H1 (cell line): ENCODE measurements at regions not wholly inside any gene's neighbourhood (a gene's known extent, or its start where the extent isn't known, plus 50 kb on each side); places are given as distances from the start of the nearest gene placed in this dataset.

Experiments used
- CTCF ChIA-PET: fragments of 300-600 bp; sonication (Branson Sonifier 250); formaldehyde crosslinking; loops from one replicate; lab custom pipeline; 2021; ENCODE audit not compliant: partially characterized antibody; lab: Charles Lee
- POLR2A ChIA-PET: fragments of 300-600 bp; sonication (Branson Sonifier 250); formaldehyde crosslinking; loops from one replicate; lab custom pipeline; 2021; ENCODE audit warnings: inconsistent platforms; ENCODE audit not compliant: partially characterized antibody; lab: Charles Lee
- DNase-seq, 2 experiments: peaks; one replicate each; pipeline versions ENCODE4 v3.0.0 to v3.0.0-alpha.2; 2010 to 2022; ENCODE audit warnings: low spot score in 2 of 2, low read depth in 1 of 2, mixed read lengths in 1 of 2
- FAIRE-seq: peaks from 2 replicates; lab custom pipeline; 2011; peaks lifted over from hg19 to GRCh38; lab: Jason Lieb, UNC
- H2AFZ ChIP-seq: 2 replicates; pipeline ENCODE4 v1.8.1; 2012; ENCODE audit warnings: low read length, inconsistent platforms
- H2AK5ac ChIP-seq: 2 replicates; pipeline ENCODE4 v1.6.1; 2013; ENCODE audit warnings: low read depth, low read length
- H2BK120ac ChIP-seq: replicated peaks from 2 replicates; pipeline ENCODE3; 2013; ENCODE audit warnings: low read depth, low read length, inconsistent platforms
- H2BK12ac ChIP-seq: 2 replicates; pipeline ENCODE4 v1.6.1; 2013; ENCODE audit warnings: low read depth, low read length
- H2BK15ac ChIP-seq: 2 replicates; pipeline ENCODE4 v1.6.1; 2013; ENCODE audit warnings: low read length
- H2BK20ac ChIP-seq: 2 replicates; pipeline ENCODE4 v1.6.1; 2013; ENCODE audit warnings: low read length
- H2BK5ac ChIP-seq: 2 replicates; pipeline ENCODE4 v1.6.1; 2013; ENCODE audit warnings: low read depth, low read length
- H3K14ac ChIP-seq: 2 replicates; pipeline ENCODE4 v1.6.1; 2013; ENCODE audit warnings: inconsistent platforms; ENCODE audit not compliant: insufficient read length
- H3K18ac ChIP-seq: 2 replicates; pipeline ENCODE4 v1.6.1; 2013; ENCODE audit warnings: low read length; ENCODE audit errors: extremely low read depth
- H3K23ac ChIP-seq: 2 replicates; pipeline ENCODE4 v1.6.1; 2013; ENCODE audit warnings: inconsistent platforms; ENCODE audit not compliant: insufficient read length
- H3K23me2 ChIP-seq: 2 replicates; pipeline ENCODE4 v1.6.1; 2013; ENCODE audit warnings: low read depth, low read length
- H3K27ac ChIP-seq: 2 replicates; pipeline ENCODE4 v1.6.1; 2011; ENCODE audit warnings: low read depth, low read length, inconsistent platforms
- H3K27me3 ChIP-seq, 4 experiments: replicated peaks in 1 of 4; 1 replicate in 1 of 4; 2 replicates in 3 of 4; pipeline versions ENCODE4 v1.6.1 to v1.8.1; 2011 to 2013; ENCODE audit warnings: low read length in 3 of 4, mild to moderate bottlenecking in 3 of 4, inconsistent platforms in 2 of 4, mixed read lengths in 2 of 4, moderate library complexity in 1 of 4; ENCODE audit not compliant: control insufficient read depth in 3 of 4, insufficient read depth in 3 of 4; ENCODE audit errors: extremely low read depth in 1 of 4
- H3K36me3 ChIP-seq, 4 experiments: 2 replicates each; pipeline versions ENCODE4 v1.6.1 to v1.8.1; 2011 to 2013; ENCODE audit warnings: mild to moderate bottlenecking in 4 of 4, low read length in 3 of 4, moderate library complexity in 2 of 4, control low read depth in 1 of 4, inconsistent platforms in 1 of 4; ENCODE audit not compliant: insufficient read depth in 4 of 4, control insufficient read depth in 2 of 4
- H3K4ac ChIP-seq: replicated peaks from 2 replicates; pipeline ENCODE3; 2013; ENCODE audit warnings: low read length, low read depth, mixed read lengths, inconsistent platforms; ENCODE audit not compliant: insufficient read length
- H3K4me1 ChIP-seq, 4 experiments: replicated peaks in 1 of 4; 1 replicate in 1 of 4; 2 replicates in 3 of 4; pipeline versions ENCODE4 v1.6.1 to v1.8.1; 2011 to 2013; ENCODE audit warnings: low read length in 3 of 4, inconsistent platforms in 2 of 4, mixed read lengths in 1 of 4; ENCODE audit not compliant: insufficient read depth in 4 of 4, control insufficient read depth in 3 of 4
- H3K4me2 ChIP-seq, 2 experiments: 2 replicates each; pipeline versions ENCODE4 v1.6.1 to v1.8.1; 2011 to 2013; ENCODE audit warnings: low read depth in 2 of 2, low read length in 2 of 2, control low read depth in 1 of 2, inconsistent platforms in 1 of 2, mild to moderate bottlenecking in 1 of 2; ENCODE audit not compliant: insufficient read depth in 1 of 2
- H3K4me3 ChIP-seq, 4 experiments: fragments of 200-600, 300-600 bp in 1 of 4; sonication (generic), shearing (Covaris generic), sonication (Bioruptor Twin) in 1 of 4; 2 replicates each; pipeline versions ENCODE4 v1.5.1 to v1.8.1; 2011 to 2016; ENCODE audit warnings: low read length in 4 of 4, low read depth in 3 of 4, control low read depth in 2 of 4, inconsistent platforms in 2 of 4, mild to moderate bottlenecking in 2 of 4, mixed read lengths in 1 of 4, moderate library complexity in 1 of 4; ENCODE audit not compliant: insufficient read depth in 2 of 4; ENCODE audit errors: extremely low read depth in 1 of 4
- H3K56ac ChIP-seq: replicated peaks from 2 replicates; pipeline ENCODE3; 2013; ENCODE audit warnings: low read depth, mild to moderate bottlenecking, mixed read lengths, low read length, inconsistent platforms; ENCODE audit not compliant: insufficient read length
- H3K79me1 ChIP-seq: 2 replicates; pipeline ENCODE4 v1.6.1; 2013; ENCODE audit warnings: low read depth, low read length, control low read depth
- H3K79me2 ChIP-seq, 2 experiments: 2 replicates each; pipeline versions ENCODE4 v1.6.1 to v1.8.1; 2012 to 2013; ENCODE audit warnings: low read length in 2 of 2, mild to moderate bottlenecking in 2 of 2, inconsistent platforms in 1 of 2; ENCODE audit not compliant: insufficient read depth in 2 of 2, control insufficient read depth in 1 of 2
- H3K9ac ChIP-seq, 4 experiments: replicated peaks in 1 of 4; 1 replicate in 1 of 4; 2 replicates in 3 of 4; pipeline versions ENCODE4 v1.6.1 to v1.8.1; 2011 to 2013; ENCODE audit warnings: low read depth in 3 of 4, low read length in 3 of 4, control low read depth in 2 of 4, mild to moderate bottlenecking in 2 of 4, moderate library complexity in 2 of 4, inconsistent platforms in 1 of 4; ENCODE audit errors: extremely low read depth in 1 of 4
- H3K9me3 ChIP-seq, 2 experiments: 2 replicates each; pipeline versions ENCODE4 v1.6.1 to v1.8.1; 2012 to 2013; ENCODE audit warnings: mild to moderate bottlenecking in 2 of 2, moderate library complexity in 2 of 2, control low read depth in 1 of 2, inconsistent platforms in 1 of 2, low read depth in 1 of 2, low read length in 1 of 2, mixed read lengths in 1 of 2; ENCODE audit not compliant: insufficient read depth in 2 of 2
- H4K20me1 ChIP-seq, 2 experiments: replicated peaks in 1 of 2; 2 replicates each; pipeline versions ENCODE3 to v1.8.1; 2011 to 2013; ENCODE audit warnings: inconsistent platforms in 2 of 2, low read length in 2 of 2, mild to moderate bottlenecking in 1 of 2; ENCODE audit not compliant: insufficient read depth in 2 of 2, control insufficient read depth in 1 of 2
- H4K5ac ChIP-seq: 2 replicates; pipeline ENCODE4 v1.6.1; 2013; ENCODE audit warnings: low read length, low read depth, mixed read lengths, inconsistent platforms; ENCODE audit not compliant: insufficient read length
- H4K8ac ChIP-seq: 2 replicates; pipeline ENCODE4 v1.8.0; 2013; ENCODE audit warnings: mild to moderate bottlenecking, moderate library complexity, low read length, inconsistent platforms; ENCODE audit not compliant: insufficient read depth; ENCODE audit errors: extremely low read depth
- H4K91ac ChIP-seq: replicated peaks from 2 replicates; pipeline ENCODE3; 2013; ENCODE audit warnings: low read length, mixed read lengths, inconsistent platforms; ENCODE audit not compliant: insufficient read length
- EGR1 ChIP-seq: IDR thresholded peaks from 2 replicates; pipeline ENCODE4 v1.6.1; 2011; ENCODE audit warnings: low read depth, low read length, borderline replicate concordance
- SIRT6 ChIP-seq: IDR thresholded peaks from one replicate; pipeline ENCODE4 v1.7.1; 2012; ENCODE audit warnings: low read length, inconsistent platforms
- WGBS, 2 experiments: shearing (Covaris generic) in 1 of 2; methylation state at CpG; one replicate each; pipeline versions ENCODE4 v1.1.6 to v1.1.7; 2013 to 2015; ENCODE audit warnings: low lambda C conversion rate in 2 of 2, mixed read lengths in 2 of 2, inconsistent platforms in 1 of 2, low coverage in 1 of 2, missing lambda C conversion rate in 1 of 2; ENCODE audit not compliant: insufficient replicate concordance in 2 of 2, insufficient coverage in 1 of 2, insufficient read length in 1 of 2; ENCODE audit errors: extremely low coverage in 1 of 2, missing lambda C conversion rate in 1 of 2; 5-methylcytosine and 5-hydroxymethylcytosine counted together
- TF ChIP-seq, protein P1 (sequence below): IDR thresholded peaks from 2 replicates; pipeline ENCODE4 v1.6.1; 2011; ENCODE audit warnings: low read length, improper control_type of control experiment

DNA sequence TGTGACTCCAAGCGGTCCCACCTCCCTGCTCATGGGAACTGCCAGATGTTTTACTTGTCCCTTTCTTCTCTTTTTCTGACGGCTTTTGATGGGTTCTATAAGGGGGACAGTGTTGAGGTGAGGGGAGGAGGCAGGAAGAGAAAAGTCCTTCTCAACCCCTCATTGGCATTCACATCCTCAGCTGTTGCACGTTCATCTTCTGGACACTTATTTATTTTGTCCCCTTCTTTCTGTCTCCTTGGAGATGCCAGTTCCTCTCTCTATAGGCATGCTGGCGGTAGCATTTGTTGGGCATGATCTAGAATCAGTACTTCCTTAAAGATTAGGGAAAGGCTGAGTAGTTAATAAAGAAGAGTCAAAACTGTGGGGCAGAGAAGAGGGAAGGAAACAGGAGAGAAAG, 99.0 kb upstream of the KLHL14 start (continued):
- TF ChIP-seq EGR1: no peak

DNA sequence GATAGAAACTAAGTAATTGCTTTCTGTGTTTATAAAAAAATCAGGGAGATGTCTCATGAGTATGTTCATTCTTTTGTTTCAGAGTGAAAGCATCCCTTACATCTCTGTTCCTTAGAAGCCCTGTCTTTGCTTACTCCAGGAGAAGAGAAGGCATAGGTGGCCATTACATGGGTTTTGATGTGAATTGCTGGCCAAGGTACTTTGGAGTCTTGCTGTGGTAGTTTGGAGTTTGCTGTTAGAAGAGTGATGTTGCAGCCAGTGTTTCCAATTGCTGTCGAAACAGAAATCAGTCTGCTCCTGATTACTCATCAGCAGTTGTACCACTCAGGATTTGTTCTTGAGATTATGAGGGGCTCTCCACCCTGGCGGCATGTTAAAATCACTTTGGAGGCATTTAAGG, 97.8 kb upstream of the KLHL14 start:
- H2BK20ac ChIP-seq: no peak overlapping the region
- TF ChIP-seq SIRT6: no peak
- TF ChIP-seq, protein P1, sequence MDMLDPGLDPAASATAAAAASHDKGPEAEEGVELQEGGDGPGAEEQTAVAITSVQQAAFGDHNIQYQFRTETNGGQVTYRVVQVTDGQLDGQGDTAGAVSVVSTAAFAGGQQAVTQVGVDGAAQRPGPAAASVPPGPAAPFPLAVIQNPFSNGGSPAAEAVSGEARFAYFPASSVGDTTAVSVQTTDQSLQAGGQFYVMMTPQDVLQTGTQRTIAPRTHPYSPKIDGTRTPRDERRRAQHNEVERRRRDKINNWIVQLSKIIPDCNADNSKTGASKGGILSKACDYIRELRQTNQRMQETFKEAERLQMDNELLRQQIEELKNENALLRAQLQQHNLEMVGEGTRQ: no peak
- TF ChIP-seq, all 59 proteins: peak for 0
- CTCF ChIA-PET: no interaction called here
- Histone ChIP-seq H2BK15ac (no peak overlapping the region), H3K4me3 (no peak overlapping the region), H3K27me3 (no peaks in the 10 kb centered on the region), H3K14ac (no peak overlapping the region), H2AFZ (no peak overlapping the region), H3K9me3 (no peaks in the 10 kb centered on the region), H3K56ac (no peak overlapping the region), H2BK5ac (no peak overlapping the region), H3K36me3 (no peaks in the 10 kb centered on the region), H2BK12ac (no peak overlapping the region), H3K23me2 (no peaks in the 10 kb centered on the region; the same call in 1 of the 2 replicates), H4K20me1 (no peaks in the 10 kb centered on the region), H2BK120ac (no peak overlapping the region), H2AK5ac (no peak overlapping the region), H3K4me2 (no peak overlapping the region), H4K8ac (no peak overlapping the region), H4K91ac (no peak overlapping the region), H3K18ac (no peak overlapping the region), H3K79me1 (no peaks in the 10 kb centered on the region), H3K9ac (no peak overlapping the region), H3K79me2 (no peaks in the 10 kb centered on the region), H3K23ac (no peak overlapping the region), H3K4ac (no peak overlapping the region), H3K27ac (no peak overlapping the region), H3K4me1 (peaks cover 0 to 6% (median 0%) of the 10 kb centered on the region in 4 experiments; a peak in 1 of 7 replicates), H4K5ac (no peak overlapping the region)
- no peak for DNase-seq
- 92% methylated on average over 2 of the region's 2 CpGs; no CpG with 5 or more reads in 1 of the 2 experiments for WGBS, 2 experiments
- POLR2A ChIA-PET: no interaction called here
- no peak for FAIRE-seq
